ENCODE measurements at regions not wholly inside any gene's neighbourhood (a gene's known extent, or its start where the extent isn't known, plus 50 kb on each side); places are given as distances from the start of the nearest gene placed in this dataset.

- no peak for DNase-seq (ENCODE audit: low read depth in 2 of 2)
- TF ChIP-seq, protein P1, sequence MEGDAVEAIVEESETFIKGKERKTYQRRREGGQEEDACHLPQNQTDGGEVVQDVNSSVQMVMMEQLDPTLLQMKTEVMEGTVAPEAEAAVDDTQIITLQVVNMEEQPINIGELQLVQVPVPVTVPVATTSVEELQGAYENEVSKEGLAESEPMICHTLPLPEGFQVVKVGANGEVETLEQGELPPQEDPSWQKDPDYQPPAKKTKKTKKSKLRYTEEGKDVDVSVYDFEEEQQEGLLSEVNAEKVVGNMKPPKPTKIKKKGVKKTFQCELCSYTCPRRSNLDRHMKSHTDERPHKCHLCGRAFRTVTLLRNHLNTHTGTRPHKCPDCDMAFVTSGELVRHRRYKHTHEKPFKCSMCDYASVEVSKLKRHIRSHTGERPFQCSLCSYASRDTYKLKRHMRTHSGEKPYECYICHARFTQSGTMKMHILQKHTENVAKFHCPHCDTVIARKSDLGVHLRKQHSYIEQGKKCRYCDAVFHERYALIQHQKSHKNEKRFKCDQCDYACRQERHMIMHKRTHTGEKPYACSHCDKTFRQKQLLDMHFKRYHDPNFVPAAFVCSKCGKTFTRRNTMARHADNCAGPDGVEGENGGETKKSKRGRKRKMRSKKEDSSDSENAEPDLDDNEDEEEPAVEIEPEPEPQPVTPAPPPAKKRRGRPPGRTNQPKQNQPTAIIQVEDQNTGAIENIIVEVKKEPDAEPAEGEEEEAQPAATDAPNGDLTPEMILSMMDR (IDR thresholded peaks at IDR 0.05; ENCODE audit: low read depth, low read length): no peak
- H3K4me3 ChIP-seq (replicated peaks in 1 of 2; ENCODE audit: low read depth in 2 of 2, low read length in 2 of 2): no peak overlapping the region
These were observed 140.4 kb downstream of the OAT start for GRCh38 chr10:124278356-124278755.

GRCh38 chr10:124273141-124273540, 145.6 kb downstream of the OAT start:
- TF ChIP-seq, protein P1 (IDR thresholded peaks at IDR 0.05; ENCODE audit: low read depth, low read length): no peak
- DNase-seq (ENCODE audit: low read depth in 2 of 2): no peak
- no peak overlapping the region for H3K4me3 ChIP-seq (replicated peaks in 1 of 2; ENCODE audit: low read depth in 2 of 2, low read length in 2 of 2)

DNA sequence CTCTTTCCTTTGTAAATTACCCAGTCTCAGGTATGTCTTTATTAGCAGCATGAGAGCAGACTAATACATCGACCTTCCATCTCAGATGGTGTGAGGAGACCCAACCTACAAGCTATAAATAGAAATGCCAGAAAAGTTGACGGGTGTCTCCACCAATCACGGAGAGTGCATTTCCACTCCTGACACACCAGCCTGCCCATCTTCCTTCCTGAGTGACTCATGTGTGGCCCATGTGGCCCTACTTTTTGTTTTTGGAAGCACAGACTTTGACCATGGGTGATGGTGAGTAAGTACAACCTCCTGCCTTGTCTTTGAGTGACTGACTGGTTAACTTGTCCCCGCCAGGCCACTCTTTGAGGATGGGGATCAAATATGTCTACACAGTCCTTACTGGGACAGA, 147.0 kb downstream of the OAT start:
- DNase-seq (ENCODE audit: low read depth in 2 of 2): no peak
- no peak overlapping the region for H3K4me3 ChIP-seq (replicated peaks in 1 of 2; ENCODE audit: low read depth in 2 of 2, low read length in 2 of 2)
- TF ChIP-seq, protein P1 (IDR thresholded peaks at IDR 0.05; ENCODE audit: low read depth, low read length): no peak

DNA sequence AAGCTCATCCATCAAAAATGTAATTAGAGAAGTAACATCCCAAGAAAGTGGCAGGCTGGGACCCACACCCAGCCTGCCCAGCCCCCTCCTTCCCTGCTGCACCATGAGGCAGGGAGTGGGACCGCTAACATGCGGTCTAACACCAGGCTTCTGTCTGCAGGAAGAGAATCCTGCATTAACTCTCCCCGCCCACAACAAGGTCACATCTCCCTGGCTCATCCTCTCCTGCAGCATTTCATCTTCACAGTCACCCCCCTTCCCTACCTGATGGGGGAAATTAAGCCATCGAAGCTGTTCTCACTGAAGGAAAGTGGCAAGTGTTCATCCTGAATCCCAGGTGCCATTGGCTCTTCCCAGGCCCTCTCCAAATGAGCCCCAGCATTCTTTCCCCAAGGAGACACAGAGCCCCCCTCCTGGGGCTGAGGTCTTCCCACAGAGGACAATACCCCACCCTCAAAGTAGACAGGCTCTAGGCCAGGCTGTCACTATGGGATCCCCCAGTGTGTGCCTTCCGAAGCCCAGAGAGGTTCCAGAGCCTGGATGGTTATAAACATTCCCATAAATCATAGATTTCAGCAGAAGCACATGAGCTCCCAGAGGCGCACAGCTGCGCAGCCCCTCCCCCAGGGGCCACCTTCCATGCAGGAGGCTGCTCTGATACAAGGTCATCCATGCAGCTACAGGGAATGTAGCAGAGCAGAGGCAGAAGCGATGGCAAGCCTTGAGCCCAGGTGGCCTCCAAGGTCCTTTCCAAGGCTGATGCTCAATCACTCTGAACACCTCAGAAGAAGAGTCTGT, 148.0 kb downstream of the OAT start:
- H3K4me3 ChIP-seq (replicated peaks in 1 of 2; ENCODE audit: low read depth in 2 of 2, low read length in 2 of 2): no peak overlapping the region
- no peak for DNase-seq (ENCODE audit: low read depth in 2 of 2)
- TF ChIP-seq, protein P1 (IDR thresholded peaks at IDR 0.05; ENCODE audit: low read depth, low read length): no peak

GRCh38 chr10:124268976-124269375, 149.7 kb downstream of the OAT start:
- H3K4me3 ChIP-seq (replicated peaks in 1 of 2; ENCODE audit: low read depth in 2 of 2, low read length in 2 of 2): no peak overlapping the region
- DNase-seq (ENCODE audit: low read depth in 2 of 2): no peak
- TF ChIP-seq, protein P1 (IDR thresholded peaks at IDR 0.05; ENCODE audit: low read depth, low read length): no peak

DNA sequence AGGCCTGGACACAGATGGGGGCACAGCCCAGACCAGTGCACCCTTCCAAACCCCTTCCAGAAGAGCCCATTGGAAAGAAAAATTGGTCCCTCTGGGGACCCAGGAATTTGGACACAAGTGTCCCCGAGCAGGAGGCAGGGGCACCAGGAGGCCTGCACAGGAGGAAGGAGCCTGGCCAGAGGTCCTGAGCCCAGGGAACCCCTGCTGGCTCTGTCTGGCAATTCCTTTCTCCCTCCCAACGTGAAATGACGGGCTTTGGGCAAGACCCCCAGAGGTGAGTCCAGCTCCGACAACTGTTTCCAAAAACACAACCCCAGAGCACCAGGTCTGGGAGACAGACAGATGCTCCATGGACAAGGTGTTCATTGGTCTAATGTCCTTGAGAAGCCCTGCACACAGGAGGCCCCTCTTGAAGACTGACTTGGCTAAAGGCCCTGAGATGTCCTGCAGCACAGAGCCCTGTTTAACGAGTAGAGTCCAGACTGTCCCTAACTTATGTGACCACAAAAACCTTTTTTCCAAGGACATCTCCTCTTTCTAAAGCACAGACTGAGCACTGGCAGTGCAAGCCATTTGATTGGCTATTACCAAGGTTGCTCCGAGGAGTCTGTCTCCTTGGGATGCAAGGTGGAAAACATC, 150.7 kb downstream of the OAT start:
- no peak for DNase-seq (ENCODE audit: low read depth in 2 of 2)
- TF ChIP-seq, protein P1 (IDR thresholded peaks at IDR 0.05; ENCODE audit: low read depth, low read length): no peak

More for the DNA sequence above, 150.7 kb downstream of the OAT start:
- no peak overlapping the region for H3K4me3 ChIP-seq (replicated peaks in 1 of 2; ENCODE audit: low read depth in 2 of 2, low read length in 2 of 2)
